Activated B cell treated with CpG ODN at 0.5 μM for 24 hours (primary cell): ENCODE measurements at regions not wholly inside any gene's neighbourhood (a gene's known extent, or its start where the extent isn't known, plus 50 kb on each side); places are given as distances from the start of the nearest gene placed in this dataset.

ENCODE experiments used
- ATAC-seq: fragments of 200-7000 bp; cut with Tn5 transposase; one replicate; pipeline ENCODE4 v1.10.0; 2021; ENCODE audit warnings: low read depth, mild to moderate bottlenecking, moderate library complexity
- CTCF ChIA-PET: fragments of 350-600 bp; sonication (Branson Sonifier 250); formaldehyde crosslinking; loops from one replicate; lab custom pipeline; 2021; ENCODE audit warnings: antibody characterized with exemption; lab: Charles Lee
- POLR2A ChIA-PET: fragments of 350-600 bp; sonication (Branson Sonifier 250); formaldehyde crosslinking; loops from one replicate; lab custom pipeline; 2021; ENCODE audit warnings: antibody characterized with exemption; lab: Charles Lee
- DNase-seq: peaks from one replicate; pipeline ENCODE4 v3.0.0; 2022
- H3K27ac Mint-ChIP-seq: one replicate; pipeline ENCODE4 v1.8.0; 2020; ENCODE audit warnings: mixed read lengths
- H3K27me3 Mint-ChIP-seq: one replicate; pipeline ENCODE4 v1.8.0; 2021; ENCODE audit warnings: mixed read lengths
- H3K36me3 Mint-ChIP-seq: one replicate; pipeline ENCODE4 v1.8.0; 2021; ENCODE audit warnings: low read depth, mixed read lengths
- H3K4me1 Mint-ChIP-seq: one replicate; pipeline ENCODE4 v1.8.0; 2021; ENCODE audit warnings: mixed read lengths
- H3K4me3 Mint-ChIP-seq: one replicate; pipeline ENCODE4 v1.8.0; 2020; ENCODE audit warnings: mild to moderate bottlenecking, mixed read lengths
- H3K9me3 Mint-ChIP-seq: one replicate; pipeline ENCODE4 v1.8.0; 2020; ENCODE audit warnings: mixed read lengths
- intact Hi-C: fragments of 100-400 bp; cut with micrococcal nuclease; formaldehyde crosslinking; loops from one replicate; pipeline ENCODE4 v1.15.1; 2024
- TF ChIP-seq, protein P1 (sequence below): fragments of 200-600 bp; IDR thresholded peaks from one replicate; pipeline ENCODE4 v1.8.0; 2022; ENCODE audit warnings: antibody characterized with exemption, mild to moderate bottlenecking

DNA sequence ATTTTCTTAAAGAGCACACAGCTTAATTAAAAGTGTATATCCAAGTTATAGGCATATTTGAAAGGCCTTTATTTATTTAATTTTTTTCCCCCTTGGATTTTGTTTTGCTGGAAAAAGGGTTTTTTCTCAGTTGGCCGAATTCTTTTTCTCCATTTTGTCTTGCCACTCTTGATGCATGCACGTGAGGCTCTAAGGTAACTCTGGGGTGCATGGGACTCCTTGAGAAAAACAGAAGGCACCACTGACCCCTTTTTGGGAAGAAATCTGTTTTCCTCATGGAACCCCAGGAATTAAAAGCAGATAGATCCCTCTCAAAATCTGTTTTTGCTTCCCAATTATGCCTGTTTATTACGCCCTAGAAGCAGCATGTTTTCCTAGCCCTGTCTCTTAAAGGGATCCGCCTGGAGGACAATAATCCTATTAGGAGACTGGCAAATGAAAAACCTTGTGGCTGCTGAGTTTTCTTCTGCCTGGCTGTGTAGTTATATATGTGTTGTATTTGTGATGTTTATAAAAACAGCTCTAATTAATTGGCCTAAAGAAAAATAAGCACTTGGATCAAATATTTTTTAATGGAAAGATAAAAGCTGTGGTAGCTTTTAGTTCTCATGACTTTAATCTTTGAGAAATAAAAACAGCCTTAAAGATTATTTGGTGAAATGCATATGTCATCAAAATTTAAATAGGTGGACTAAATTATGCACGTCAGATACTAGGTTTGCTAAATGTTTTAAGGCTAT, 435.1 kb upstream of the CDH9 start:
- H3K4me3 Mint-ChIP-seq, result no peak overlapping the region
- POLR2A ChIA-PET, result no interaction called here
- TF ChIP-seq, protein P1, sequence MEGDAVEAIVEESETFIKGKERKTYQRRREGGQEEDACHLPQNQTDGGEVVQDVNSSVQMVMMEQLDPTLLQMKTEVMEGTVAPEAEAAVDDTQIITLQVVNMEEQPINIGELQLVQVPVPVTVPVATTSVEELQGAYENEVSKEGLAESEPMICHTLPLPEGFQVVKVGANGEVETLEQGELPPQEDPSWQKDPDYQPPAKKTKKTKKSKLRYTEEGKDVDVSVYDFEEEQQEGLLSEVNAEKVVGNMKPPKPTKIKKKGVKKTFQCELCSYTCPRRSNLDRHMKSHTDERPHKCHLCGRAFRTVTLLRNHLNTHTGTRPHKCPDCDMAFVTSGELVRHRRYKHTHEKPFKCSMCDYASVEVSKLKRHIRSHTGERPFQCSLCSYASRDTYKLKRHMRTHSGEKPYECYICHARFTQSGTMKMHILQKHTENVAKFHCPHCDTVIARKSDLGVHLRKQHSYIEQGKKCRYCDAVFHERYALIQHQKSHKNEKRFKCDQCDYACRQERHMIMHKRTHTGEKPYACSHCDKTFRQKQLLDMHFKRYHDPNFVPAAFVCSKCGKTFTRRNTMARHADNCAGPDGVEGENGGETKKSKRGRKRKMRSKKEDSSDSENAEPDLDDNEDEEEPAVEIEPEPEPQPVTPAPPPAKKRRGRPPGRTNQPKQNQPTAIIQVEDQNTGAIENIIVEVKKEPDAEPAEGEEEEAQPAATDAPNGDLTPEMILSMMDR, result no peak
- no peaks in the 10 kb centered on the region for H3K27me3 Mint-ChIP-seq
- H3K36me3 Mint-ChIP-seq, result no peaks in the 10 kb centered on the region
- no peak overlapping the region for H3K27ac Mint-ChIP-seq
- ATAC-seq, result no peak
- H3K4me1 Mint-ChIP-seq, result no peaks in the 10 kb centered on the region
- no peak for DNase-seq
- intact Hi-C loops, result no loop called here
- H3K9me3 Mint-ChIP-seq, result peaks cover 4% of the 10 kb centered on the region
- CTCF ChIA-PET, result no interaction called here

DNA sequence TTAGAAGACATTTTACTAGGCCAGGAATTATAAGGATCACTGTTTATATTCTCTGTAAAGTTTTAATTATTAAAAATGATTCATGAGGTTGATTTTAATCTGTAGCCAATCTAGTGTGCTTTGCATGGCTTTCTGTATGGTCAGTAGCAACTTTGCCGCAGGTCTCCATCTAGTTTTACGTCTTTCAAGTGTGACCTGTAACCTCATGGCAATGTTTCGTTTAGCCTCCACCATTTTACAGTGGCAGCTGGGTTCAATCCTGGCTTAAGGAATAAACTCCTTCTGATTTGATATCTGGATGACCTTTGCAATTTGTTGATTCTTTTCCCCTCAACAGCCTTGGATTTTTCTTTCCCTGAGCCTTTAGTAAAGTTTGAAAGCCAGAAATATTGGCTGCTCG, 434.5 kb upstream of the CDH9 start:
- Mint-ChIP-seq H3K9me3 (peaks cover 4% of the 10 kb centered on the region), H3K4me3 (no peak overlapping the region)
- CTCF ChIA-PET, result no interaction called here

GRCh38 chr5:27472000-27472763, 433.8 kb upstream of the CDH9 start:
- TF ChIP-seq, protein P1, result no peak
- Mint-ChIP-seq H3K27ac (no peak overlapping the region), H3K27me3 (no peaks in the 10 kb centered on the region), H3K9me3 (peaks cover 4% of the 10 kb centered on the region), H3K4me3 (no peak overlapping the region), H3K36me3 (no peaks in the 10 kb centered on the region), H3K4me1 (no peaks in the 10 kb centered on the region)
- intact Hi-C loops, result no loop called here
- ChIA-PET POLR2A (no interaction called here), CTCF (no interaction called here)
- no peak for DNase-seq
- no peak for ATAC-seq

More for the DNA sequence above, 434.5 kb upstream of the CDH9 start:
- Mint-ChIP-seq H3K27me3 (no peaks in the 10 kb centered on the region), H3K36me3 (no peaks in the 10 kb centered on the region), H3K4me1 (no peaks in the 10 kb centered on the region), H3K27ac (no peak overlapping the region)
- no peak for DNase-seq
- ATAC-seq, result no peak
- intact Hi-C loops, result no loop called here
- POLR2A ChIA-PET, result no interaction called here
- TF ChIP-seq, protein P1, result no peak

DNA sequence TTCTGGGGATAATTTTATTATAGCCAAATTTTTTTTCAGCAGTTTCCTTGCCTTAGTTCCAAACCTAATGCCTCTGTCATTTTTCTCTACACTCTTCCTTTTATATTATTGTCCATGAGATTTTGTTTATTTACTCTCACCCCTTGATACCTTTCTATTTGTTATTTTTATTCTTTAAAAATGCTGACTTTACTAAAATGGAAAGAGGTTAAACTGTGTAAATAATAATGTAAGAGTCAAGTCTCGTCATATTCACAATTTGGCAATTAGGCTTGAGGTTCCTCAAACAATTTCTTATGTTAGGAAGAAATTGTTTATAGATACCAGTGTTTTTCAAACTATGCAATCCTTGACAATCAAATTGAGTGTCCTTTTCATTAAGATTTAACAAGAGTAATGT, 428.6 kb upstream of the CDH9 start:
- no peak overlapping the region for H3K27ac Mint-ChIP-seq

DNA sequence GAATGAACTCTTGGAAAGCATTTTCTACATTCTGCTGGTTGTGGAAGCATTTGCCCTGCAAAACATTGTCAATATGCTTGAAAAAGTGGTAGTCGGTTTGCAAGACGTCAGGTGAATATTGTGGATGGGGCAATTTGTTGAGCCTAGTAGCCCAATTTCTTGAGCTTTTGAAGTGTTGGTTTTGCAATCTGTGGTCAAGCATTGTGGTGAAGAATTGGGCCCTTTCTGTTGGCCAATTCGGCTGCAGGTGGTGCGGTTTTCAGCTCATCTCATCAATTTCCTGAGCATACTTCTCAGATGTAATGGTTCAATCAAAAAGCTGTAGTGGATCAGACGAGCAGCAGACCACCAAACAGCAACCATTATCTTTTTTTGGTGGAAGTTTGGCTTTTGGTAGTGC, 426.8 kb upstream of the CDH9 start:
- TF ChIP-seq, protein P1, result no peak
- Mint-ChIP-seq H3K27me3 (no peaks in the 10 kb centered on the region), H3K9me3 (peaks cover 4% of the 10 kb centered on the region), H3K4me3 (no peak overlapping the region), H3K4me1 (no peaks in the 10 kb centered on the region), H3K36me3 (no peaks in the 10 kb centered on the region), H3K27ac (no peak overlapping the region)
- intact Hi-C loops, result no loop called here
- ATAC-seq, result no peak
- no peak for DNase-seq
- CTCF ChIA-PET, result no interaction called here
- POLR2A ChIA-PET, result no interaction called here

More for the DNA sequence above, 428.6 kb upstream of the CDH9 start:
- no peak overlapping the region for H3K4me3 Mint-ChIP-seq
- no peak for DNase-seq
- ATAC-seq, result no peak
- CTCF ChIA-PET, result no interaction called here
- intact Hi-C loops, result no loop called here
- no peaks in the 10 kb centered on the region for H3K27me3 Mint-ChIP-seq
- peaks cover 2% of the 10 kb centered on the region for H3K9me3 Mint-ChIP-seq
- TF ChIP-seq, protein P1, result no peak
- POLR2A ChIA-PET, result no interaction called here
- no peaks in the 10 kb centered on the region for H3K4me1 Mint-ChIP-seq
- no peaks in the 10 kb centered on the region for H3K36me3 Mint-ChIP-seq
